Neuronal stem cell (in vitro differentiated cells): ENCODE measurements at regions not wholly inside any gene's neighbourhood (a gene's known extent, or its start where the extent isn't known, plus 50 kb on each side); places are given as distances from the start of the nearest gene placed in this dataset.

Experiments used
- DNase-seq: peaks from one replicate; pipeline ENCODE4 v3.0.0-alpha.2; 2013; ENCODE audit warnings: low spot score
- H2AFZ ChIP-seq: one replicate; pipeline ENCODE4 v1.6.1; 2013; ENCODE audit warnings: mild to moderate bottlenecking, low read length, inconsistent platforms
- H2AK5ac ChIP-seq: 2 replicates; pipeline ENCODE4 v1.6.1; 2013; ENCODE audit warnings: low read depth, mild to moderate bottlenecking, inconsistent platforms, low read length, moderate library complexity, mixed read lengths
- H2BK120ac ChIP-seq: 2 replicates; pipeline ENCODE4 v1.6.1; 2013; ENCODE audit warnings: low read depth, mild to moderate bottlenecking, inconsistent platforms, low read length, moderate library complexity, mixed read lengths
- H2BK12ac ChIP-seq: one replicate; pipeline ENCODE4 v1.6.1; 2013; ENCODE audit warnings: low read length, inconsistent platforms
- H2BK15ac ChIP-seq: 2 replicates; pipeline ENCODE4 v1.6.1; 2013; ENCODE audit warnings: mild to moderate bottlenecking, low read length, inconsistent platforms, mixed read lengths
- H2BK5ac ChIP-seq: one replicate; pipeline ENCODE4 v1.6.1; 2013; ENCODE audit warnings: inconsistent platforms, mild to moderate bottlenecking, low read length, moderate library complexity
- H3K14ac ChIP-seq: one replicate; pipeline ENCODE4 v1.6.1; 2013; ENCODE audit warnings: low read length, inconsistent platforms
- H3K18ac ChIP-seq: 2 replicates; pipeline ENCODE4 v1.6.1; 2013; ENCODE audit warnings: low read length, inconsistent platforms
- H3K23ac ChIP-seq: 2 replicates; pipeline ENCODE4 v1.6.1; 2013; ENCODE audit warnings: low read depth, mild to moderate bottlenecking, mixed read lengths, low read length, inconsistent platforms; ENCODE audit not compliant: poor library complexity
- H3K27ac ChIP-seq: replicated peaks from 3 replicates; pipeline ENCODE4 v1.5.1; 2013; ENCODE audit warnings: low read length, inconsistent platforms
- H3K27me3 ChIP-seq, 3 experiments: 2 replicates each; pipeline ENCODE4 v1.6.1; 2013; ENCODE audit warnings: low read length in 3 of 3, mild to moderate bottlenecking in 2 of 3, inconsistent platforms in 1 of 3, low read depth in 1 of 3, mixed read lengths in 1 of 3, moderate library complexity in 1 of 3; ENCODE audit not compliant: control insufficient read depth in 3 of 3, insufficient read depth in 3 of 3
- H3K36me3 ChIP-seq, 2 donors: replicated peaks in 1 of 2; 2 replicates each; pipeline ENCODE4 v1.6.1; 2013; ENCODE audit warnings: low read length in 2 of 2; ENCODE audit not compliant: control insufficient read depth in 2 of 2, insufficient read depth in 2 of 2
- H3K4ac ChIP-seq: 2 replicates; pipeline ENCODE4 v1.6.1; 2013; ENCODE audit warnings: inconsistent platforms, mild to moderate bottlenecking, low read length, moderate library complexity
- H3K4me1 ChIP-seq, 2 donors: 1 replicate in 1 of 2; 2 replicates in 1 of 2; pipeline ENCODE4 v1.6.1; 2013; ENCODE audit warnings: low read length in 2 of 2, low read depth in 1 of 2; ENCODE audit not compliant: control insufficient read depth in 2 of 2, insufficient read depth in 1 of 2
- H3K4me2 ChIP-seq: one replicate; pipeline ENCODE4 v1.6.1; 2013; ENCODE audit warnings: mild to moderate bottlenecking, low read length, inconsistent platforms; ENCODE audit not compliant: insufficient read depth, poor library complexity, severe bottlenecking
- H3K4me3 ChIP-seq, 2 donors: 2 replicates each; pipeline ENCODE4 v1.5.1; 2013; ENCODE audit warnings: low read length in 2 of 2, mild to moderate bottlenecking in 2 of 2, inconsistent platforms in 1 of 2, moderate library complexity in 1 of 2
- H3K79me1 ChIP-seq: one replicate; pipeline ENCODE4 v1.6.1; 2013; ENCODE audit warnings: low read depth, mild to moderate bottlenecking, inconsistent platforms, low read length, moderate library complexity
- H3K9ac ChIP-seq: one replicate; pipeline ENCODE4 v1.6.1; 2013; ENCODE audit warnings: mild to moderate bottlenecking, low read depth, low read length, inconsistent platforms; ENCODE audit not compliant: poor library complexity
- H3K9me3 ChIP-seq, 2 donors: replicated peaks in 1 of 2; 2 replicates each; pipeline versions ENCODE3 to v1.6.1; 2013; ENCODE audit warnings: low read length in 2 of 2, mild to moderate bottlenecking in 2 of 2, inconsistent platforms in 1 of 2, low read depth in 1 of 2, mixed read lengths in 1 of 2, moderate library complexity in 1 of 2; ENCODE audit not compliant: control insufficient read depth in 2 of 2, insufficient read depth in 1 of 2
- H4K8ac ChIP-seq: one replicate; pipeline ENCODE4 v1.6.1; 2013; ENCODE audit warnings: low read depth, mild to moderate bottlenecking, inconsistent platforms, low read length, moderate library complexity
- H4K91ac ChIP-seq: one replicate; pipeline ENCODE4 v1.6.1; 2013; ENCODE audit warnings: low read length, low read depth, mild to moderate bottlenecking, inconsistent platforms; ENCODE audit not compliant: poor library complexity
- WGBS, 2 donors: extraction: QIAGEN DNeasy Blood & Tissue Kit; methylation state at CpG; one replicate each; pipeline ENCODE4 v1.1.7; 2013; ENCODE audit warnings: missing lambda C conversion rate in 2 of 2, mixed read lengths in 1 of 2; ENCODE audit not compliant: insufficient read length in 2 of 2, insufficient replicate concordance in 1 of 2; ENCODE audit errors: extremely low coverage in 2 of 2; 5-methylcytosine and 5-hydroxymethylcytosine counted together

DNA sequence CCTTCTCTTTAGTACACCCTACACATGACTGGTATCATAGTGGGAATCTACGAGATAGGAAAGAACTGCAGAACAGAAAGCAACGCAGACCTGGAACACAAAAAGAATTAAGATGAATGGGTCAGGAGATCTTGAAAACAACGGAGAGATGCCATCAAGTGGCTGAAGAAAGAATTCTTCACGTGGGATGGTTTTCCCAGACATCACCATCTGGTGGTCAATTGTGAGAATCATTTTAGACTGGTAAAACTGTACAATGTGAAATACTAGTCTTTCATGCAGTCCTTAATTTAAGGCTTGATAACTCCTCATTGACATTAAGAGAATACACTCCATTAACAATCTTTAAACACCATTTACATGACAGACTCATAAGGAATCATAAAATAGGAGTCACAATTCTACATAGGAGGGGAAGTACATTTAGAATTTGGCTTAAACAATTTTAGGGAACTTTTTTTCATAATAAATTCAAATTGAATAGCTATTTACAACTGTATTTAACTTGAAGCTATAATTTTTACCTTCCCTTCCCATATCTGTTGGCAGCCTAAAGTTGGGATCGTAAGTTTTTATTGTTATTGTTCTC is 128.4 kb upstream of the TRPM3 start:
- Histone ChIP-seq H3K36me3 (no peaks in the 10 kb centered on the region), H2AFZ (peak overlapping the region; percentile 50), H3K4ac (no peak overlapping the region), H3K79me1 (no peaks in the 10 kb centered on the region), H3K23ac (no peak overlapping the region), H3K27me3 (no peaks in the 10 kb centered on the region), H2BK120ac (no peak overlapping the region), H3K4me3 (no peak overlapping the region), H3K9me3 (no peaks in the 10 kb centered on the region), H3K4me1 (peaks cover 7 to 26% of the 10 kb centered on the region in 2 donors), H2BK5ac (no peak overlapping the region), H4K8ac (no peak overlapping the region), H3K14ac (no peak overlapping the region), H2BK12ac (no peak overlapping the region), H3K4me2 (no peak overlapping the region), H3K27ac (no peak overlapping the region), H3K9ac (no peak overlapping the region), H2AK5ac (no peak overlapping the region), H4K91ac (no peak overlapping the region), H2BK15ac (no peak overlapping the region), H3K18ac (no peak overlapping the region)
- no CpG with 5 or more reads among the region's 5 CpGs for WGBS, 2 donors
- DNase-seq = peak; percentile 57

DNA sequence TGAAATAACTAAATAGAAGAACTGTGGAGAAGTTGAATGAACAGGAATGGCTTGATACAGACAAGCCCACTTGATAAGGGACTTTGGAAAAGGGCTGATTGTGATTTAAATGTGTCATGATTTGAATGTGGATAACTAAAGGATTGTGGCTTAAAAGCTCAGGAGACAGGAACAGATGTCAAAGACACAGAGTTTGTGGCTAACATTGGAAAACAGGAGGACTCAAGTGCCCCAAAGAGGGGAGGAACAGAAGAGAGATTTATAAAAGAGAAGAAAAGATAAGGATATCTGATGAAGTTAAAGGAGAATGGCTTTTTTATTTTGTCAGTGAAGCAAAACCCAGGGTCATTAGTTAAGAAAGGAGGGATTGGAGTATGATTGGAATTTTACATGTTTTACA is 124.2 kb upstream of the TRPM3 start:
- Histone ChIP-seq H3K79me1 (no peaks in the 10 kb centered on the region), H2AFZ (no peak overlapping the region), H3K4me1 (peaks cover 17 to 39% of the 10 kb centered on the region in 2 donors), H3K4ac (no peak overlapping the region), H3K9ac (no peak overlapping the region), H3K36me3 (no peaks in the 10 kb centered on the region), H3K4me2 (no peak overlapping the region), H2AK5ac (no peak overlapping the region), H4K91ac (no peak overlapping the region), H4K8ac (no peak overlapping the region), H3K9me3 (no peaks in the 10 kb centered on the region), H2BK15ac (no peak overlapping the region), H2BK12ac (no peak overlapping the region), H3K27ac (peak overlapping the region; percentile 58), H3K18ac (no peak overlapping the region), H3K4me3 (no peak overlapping the region), H2BK120ac (no peak overlapping the region), H3K27me3 (no peaks in the 10 kb centered on the region), H3K23ac (no peak overlapping the region), H2BK5ac (no peak overlapping the region), H3K14ac (no peak overlapping the region)
- no peak for DNase-seq

DNA sequence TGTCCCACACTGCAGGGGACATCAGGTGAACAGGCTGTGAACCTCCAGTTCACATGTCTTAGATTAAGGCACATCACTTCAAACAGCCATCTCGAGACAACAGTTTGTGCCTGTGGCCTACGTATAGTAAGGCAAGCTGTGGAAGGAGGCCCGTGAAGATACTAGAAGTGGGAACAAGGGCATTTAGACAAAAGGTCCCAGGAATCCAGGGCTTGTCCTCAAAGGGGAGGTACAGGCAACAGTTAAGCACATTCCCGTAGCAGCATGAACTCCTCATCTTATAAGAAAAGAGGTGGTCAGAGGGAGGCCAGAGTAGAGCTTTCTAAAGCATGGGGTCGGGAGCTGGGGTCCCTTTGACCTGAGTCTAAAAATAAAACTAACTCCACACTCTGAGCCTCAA is 122.5 kb upstream of the TRPM3 start:
- no peak overlapping the region for H2BK15ac ChIP-seq
- DNase-seq = peak; percentile 54
- no peak overlapping the region for H3K14ac ChIP-seq
- H3K4me3 ChIP-seq = no peak overlapping the region
- H3K4me1 ChIP-seq = peaks cover 13 to 23% of the 10 kb centered on the region in 2 donors
- H4K91ac ChIP-seq = no peak overlapping the region
- peak overlapping the region; percentile 81 for H3K27ac ChIP-seq
- no peaks in the 10 kb centered on the region for H3K36me3 ChIP-seq
- no peak overlapping the region for H3K4ac ChIP-seq
- no peak overlapping the region for H2AK5ac ChIP-seq
- H3K18ac ChIP-seq = no peak overlapping the region
- no peak overlapping the region for H3K4me2 ChIP-seq
- H3K27me3 ChIP-seq = no peaks in the 10 kb centered on the region
- peak overlapping the region; percentile 40 for H2AFZ ChIP-seq
- no peak overlapping the region for H3K9ac ChIP-seq
- no peak overlapping the region for H4K8ac ChIP-seq
- no peak overlapping the region for H3K23ac ChIP-seq
- H2BK5ac ChIP-seq = no peak overlapping the region
- no peak overlapping the region for H2BK12ac ChIP-seq
- H3K9me3 ChIP-seq = no peaks in the 10 kb centered on the region
- H3K79me1 ChIP-seq = no peaks in the 10 kb centered on the region
- WGBS, 2 donors = no CpG with 5 or more reads among the region's 5 CpGs
- H2BK120ac ChIP-seq = no peak overlapping the region

DNA sequence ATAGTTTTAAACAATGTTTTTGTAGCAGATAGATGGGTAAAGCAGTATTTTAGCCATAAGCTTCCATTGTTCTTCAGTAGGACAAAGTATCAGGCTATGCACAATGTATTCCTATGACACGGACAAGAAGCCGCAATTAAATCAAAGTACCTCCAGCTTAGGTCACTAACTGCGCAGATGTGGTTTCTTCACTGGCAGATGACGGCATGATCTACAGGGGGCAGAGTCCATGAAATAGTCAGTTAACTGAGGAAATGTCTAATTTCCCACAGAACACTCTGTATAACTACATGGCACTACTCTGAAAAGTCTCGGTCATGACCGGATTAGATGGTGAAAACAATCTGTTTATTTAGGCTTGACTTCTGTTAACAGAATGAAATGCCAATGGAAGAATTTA is 120.7 kb upstream of the TRPM3 start:
- no peak overlapping the region for H3K27ac ChIP-seq
- H3K9me3 ChIP-seq = no peaks in the 10 kb centered on the region
- no peak overlapping the region for H3K4ac ChIP-seq
- H3K9ac ChIP-seq = no peak overlapping the region
- no peak overlapping the region for H4K91ac ChIP-seq
- no peak overlapping the region for H2BK120ac ChIP-seq
- no peak overlapping the region for H3K4me3 ChIP-seq
- H3K23ac ChIP-seq = no peak overlapping the region
- H3K4me1 ChIP-seq = peaks cover 13 to 23% of the 10 kb centered on the region in 2 donors
- no peak for DNase-seq
- H2AK5ac ChIP-seq = no peak overlapping the region
- H2BK5ac ChIP-seq = no peak overlapping the region
- no CpG with 5 or more reads among the region's 6 CpGs for WGBS, 2 donors
- H3K4me2 ChIP-seq = no peak overlapping the region
- no peaks in the 10 kb centered on the region for H3K79me1 ChIP-seq
- no peak overlapping the region for H2BK15ac ChIP-seq
- no peak overlapping the region for H3K14ac ChIP-seq
- no peak overlapping the region for H3K18ac ChIP-seq
- H3K27me3 ChIP-seq = no peaks in the 10 kb centered on the region
- H2BK12ac ChIP-seq = no peak overlapping the region
- no peak overlapping the region for H2AFZ ChIP-seq
- H4K8ac ChIP-seq = no peak overlapping the region
- H3K36me3 ChIP-seq = no peaks in the 10 kb centered on the region
